ENCODE measurements at regions not wholly inside any gene's neighbourhood (a gene's known extent, or its start where the extent isn't known, plus 50 kb on each side); places are given as distances from the start of the nearest gene placed in this dataset.

- no peak for DNase-seq (ENCODE audit: low read depth)
These were observed 170.9 kb downstream of the PALM2AKAP2 start for GRCh38 chr9:109950710-109951443.

- DNase-seq (ENCODE audit: low read depth) = no peak
These were observed 173.3 kb downstream of the PALM2AKAP2 start for GRCh38 chr9:109953300-109953699.

- no peak for DNase-seq (ENCODE audit: low read depth)
These were observed 174.0 kb downstream of the PALM2AKAP2 start for GRCh38 chr9:109953813-109954497.

GRCh38 chr9:109956717-109957440 is 176.9 kb downstream of the PALM2AKAP2 start:
- DNase-seq (ENCODE audit: low read depth) = peak; percentile 6

GRCh38 chr9:109959679-109960078 is 179.7 kb downstream of the PALM2AKAP2 start:
- DNase-seq (ENCODE audit: low read depth) = no peak

GRCh38 chr9:109961626-109962025 is 181.6 kb downstream of the PALM2AKAP2 start:
- no peak for DNase-seq (ENCODE audit: low read depth)

- DNase-seq (ENCODE audit: low read depth) = no peak
These were observed 182.2 kb downstream of the PALM2AKAP2 start for GRCh38 chr9:109962215-109962614.

GRCh38 chr9:109963079-109963478 is 183.1 kb downstream of the PALM2AKAP2 start:
- DNase-seq (ENCODE audit: low read depth) = no peak

- DNase-seq (ENCODE audit: low read depth) = no peak
These were observed 186.8 kb downstream of the PALM2AKAP2 start for GRCh38 chr9:109966643-109967368.

GRCh38 chr9:109967651-109968642 is 187.9 kb downstream of the PALM2AKAP2 start:
- no peak for DNase-seq (ENCODE audit: low read depth)

- DNase-seq (ENCODE audit: low read depth) = peak; percentile 17
These were observed 189.0 kb downstream of the PALM2AKAP2 start for GRCh38 chr9:109969011-109969410.

GRCh38 chr9:109969573-109970237 is 189.7 kb downstream of the PALM2AKAP2 start:
- DNase-seq (ENCODE audit: low read depth) = no peak

- DNase-seq (ENCODE audit: low read depth) = no peak
These were observed 191.2 kb downstream of the PALM2AKAP2 start for GRCh38 chr9:109971226-109971625.

- no peak for DNase-seq (ENCODE audit: low read depth)
These were observed 192.3 kb downstream of the PALM2AKAP2 start for GRCh38 chr9:109972026-109972882.

- no peak for DNase-seq (ENCODE audit: low read depth)
These were observed 193.3 kb downstream of the PALM2AKAP2 start for GRCh38 chr9:109973336-109973735.

- DNase-seq (ENCODE audit: low read depth) = no peak
These were observed 194.3 kb downstream of the PALM2AKAP2 start for GRCh38 chr9:109974143-109974917.

- DNase-seq (ENCODE audit: low read depth) = no peak
These were observed 194.9 kb downstream of the PALM2AKAP2 start for GRCh38 chr9:109974918-109975276.

- DNase-seq (ENCODE audit: low read depth) = peak; percentile 37
These were observed 195.7 kb downstream of the PALM2AKAP2 start for GRCh38 chr9:109975574-109976295.
